NCI-H526 treated with DMSO at 0.1 percent for 48 hours (cell line): ENCODE measurements at regions not wholly inside any gene's neighbourhood (a gene's known extent, or its start where the extent isn't known, plus 50 kb on each side); places are given as distances from the start of the nearest gene placed in this dataset.

ENCODE experiments used
- DNase-seq: peaks from one replicate; lab custom pipeline; 2025; lab: John Stamatoyannopoulos, UW

DNA sequence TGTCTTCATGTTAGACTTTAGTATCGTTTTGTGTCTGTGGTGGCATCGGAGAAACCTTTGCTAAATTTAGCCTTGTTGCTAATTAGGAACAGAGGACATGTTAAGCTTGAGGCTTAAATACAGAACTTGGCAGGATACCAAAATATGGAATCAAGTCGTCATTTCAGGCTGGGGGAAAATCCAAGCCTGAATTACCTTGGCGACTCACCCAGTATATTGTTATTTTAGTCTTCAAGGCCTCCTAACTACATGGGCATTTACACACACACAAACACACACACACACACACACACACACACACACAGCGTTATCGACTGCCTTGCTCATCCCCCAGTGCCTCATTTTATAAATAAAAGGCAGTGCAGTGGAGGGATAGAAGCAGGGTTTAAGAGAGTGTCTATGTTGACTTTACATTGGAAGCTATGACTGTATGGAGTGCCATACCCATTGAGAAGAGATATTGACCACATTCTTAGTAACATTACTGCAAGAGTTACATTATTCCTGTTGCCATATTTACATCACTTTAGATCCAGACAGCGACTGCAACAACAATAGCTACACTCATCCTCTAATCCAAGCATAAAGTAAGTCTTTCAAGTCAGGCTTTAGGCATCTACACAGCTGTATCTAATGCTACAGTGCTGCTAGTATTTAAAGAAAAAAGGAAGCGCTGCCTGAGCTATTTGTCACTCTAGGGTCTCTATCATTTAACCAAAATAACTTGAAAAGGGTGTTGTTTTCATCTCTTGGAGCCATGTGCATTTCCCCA is 210.8 kb upstream of the SEMA6D start:
- no peak for DNase-seq

DNA sequence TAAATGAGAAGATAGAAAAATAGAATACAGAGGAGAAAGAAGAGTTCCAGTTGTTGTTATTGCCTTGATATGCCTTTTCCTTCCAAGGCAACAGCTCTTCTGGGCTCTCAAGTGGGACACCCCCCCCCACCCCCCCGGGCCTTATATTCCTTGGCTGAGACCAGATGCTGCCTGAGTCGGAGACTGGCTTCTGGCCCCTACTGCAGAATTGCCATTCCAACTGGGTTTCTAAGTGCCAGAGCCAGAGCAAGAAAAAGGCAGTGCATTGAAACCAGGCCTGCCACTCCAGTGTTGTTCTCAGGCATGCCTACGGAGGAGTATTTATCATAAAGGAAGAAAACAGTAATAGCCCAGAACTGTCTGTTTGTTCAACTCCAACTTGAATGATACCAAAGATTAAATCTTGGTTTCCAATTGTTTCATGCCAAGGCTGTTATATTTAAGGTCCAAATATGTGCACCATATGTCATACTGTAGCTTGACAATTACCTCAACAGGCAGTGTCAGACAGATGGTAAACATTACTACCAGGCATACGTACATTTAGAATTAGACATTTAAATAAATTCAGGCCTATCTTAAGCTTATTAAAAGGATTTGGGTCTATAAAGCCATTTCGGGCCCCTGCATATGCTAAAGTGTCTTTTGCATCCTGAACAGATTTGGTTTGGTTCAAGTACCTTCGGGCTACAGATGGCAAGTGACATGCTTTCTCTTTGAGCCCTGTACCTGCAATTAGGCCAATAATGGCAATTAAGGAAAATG is 209.9 kb upstream of the SEMA6D start:
- DNase-seq: no peak

DNA sequence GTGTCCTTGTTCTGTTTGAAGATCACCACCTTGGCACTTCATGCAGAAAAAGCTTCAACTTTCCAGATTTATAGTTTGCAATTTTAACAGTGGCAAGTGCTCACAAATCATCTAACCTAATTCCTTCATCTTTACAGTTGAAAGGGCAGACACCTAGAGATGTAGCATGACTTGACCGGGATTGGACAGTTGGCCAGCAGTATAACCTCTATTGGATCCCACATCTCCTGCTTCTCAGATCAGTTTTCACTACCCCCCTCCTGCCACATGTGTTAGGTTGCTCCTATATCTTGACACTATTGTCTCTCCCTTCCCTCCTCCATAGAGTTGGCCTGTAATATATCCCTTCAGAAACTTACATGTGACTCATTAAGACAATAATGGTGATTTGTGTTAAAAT is 206.0 kb upstream of the SEMA6D start:
- DNase-seq: no peak

DNA sequence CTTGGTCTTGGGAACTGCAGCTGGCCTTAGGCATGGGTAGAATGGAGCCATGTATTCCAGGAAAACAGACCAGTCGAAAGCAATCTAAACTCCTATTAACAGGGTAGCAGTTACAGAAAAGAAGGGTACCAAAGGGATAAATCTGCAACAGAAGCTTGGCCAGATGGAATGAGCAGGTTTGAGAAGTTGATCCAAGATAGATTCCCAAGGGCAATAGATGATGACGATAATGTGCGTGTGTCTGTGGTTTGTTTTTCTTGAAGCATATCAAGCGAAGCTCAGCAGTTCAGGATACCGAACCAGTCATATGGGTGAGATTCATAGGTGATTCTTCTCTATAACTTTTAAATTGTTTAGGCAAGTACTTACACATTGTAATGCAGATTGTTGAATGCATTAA is 203.8 kb upstream of the SEMA6D start:
- no peak for DNase-seq

DNA sequence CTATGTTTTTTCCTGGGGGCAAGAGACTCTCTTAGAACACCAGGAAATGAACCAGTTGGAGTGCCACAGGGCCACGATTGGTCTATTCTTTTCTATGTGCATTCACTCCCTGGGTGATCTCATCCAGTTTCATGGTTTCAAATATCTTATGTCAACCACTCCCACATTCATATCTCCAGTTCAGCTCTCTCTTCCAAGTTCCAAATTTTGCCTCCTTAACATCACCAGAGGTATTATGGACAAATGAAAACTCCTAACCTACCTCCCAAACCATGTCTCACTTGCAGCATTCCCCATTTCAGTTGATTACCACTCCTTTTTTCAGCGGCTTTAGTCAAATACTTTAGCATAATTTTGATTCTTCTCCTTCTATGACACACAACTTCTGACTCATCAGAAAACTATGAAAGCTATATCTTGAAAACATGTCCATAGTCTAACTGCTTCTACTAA is 203.1 kb upstream of the SEMA6D start:
- DNase-seq: no peak

DNA sequence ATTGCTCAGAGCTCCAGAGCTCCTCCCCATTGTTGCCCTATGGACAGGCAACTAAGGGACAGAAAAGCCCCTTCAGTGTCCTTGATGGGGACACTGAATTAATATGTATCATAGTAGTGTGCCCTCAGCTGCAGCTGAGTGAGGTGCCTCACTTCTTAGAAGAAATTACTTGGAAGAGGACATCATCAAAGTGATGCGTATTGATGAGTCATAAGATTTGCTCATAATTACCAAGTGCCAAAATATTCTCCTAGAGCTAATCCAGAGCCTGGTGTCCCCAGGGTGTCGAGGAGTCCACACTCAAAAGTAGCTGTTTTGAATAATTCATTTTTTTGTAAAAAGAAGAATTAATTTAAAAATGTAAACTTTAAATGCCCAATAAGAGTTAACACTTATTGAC is 200.7 kb upstream of the SEMA6D start:
- no peak for DNase-seq

DNA sequence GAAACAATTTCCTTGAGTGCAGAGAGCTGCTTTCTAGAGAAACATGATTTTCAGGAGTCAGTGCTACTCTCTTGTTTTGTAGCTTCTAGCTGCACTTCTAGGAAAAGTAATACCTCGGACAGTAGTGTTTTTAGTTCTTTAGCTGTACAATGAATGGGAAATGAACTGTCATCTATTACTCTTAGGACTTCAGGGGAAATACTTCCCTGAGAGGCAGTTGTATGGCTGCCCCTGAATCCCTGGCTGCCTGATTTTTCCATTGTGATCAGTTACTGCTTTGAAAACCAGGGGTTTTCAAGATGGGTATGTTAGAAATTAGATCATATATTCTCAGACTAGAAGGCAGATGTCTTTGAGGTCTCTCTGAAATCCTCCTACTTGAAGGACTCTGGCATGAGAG is 200.3 kb upstream of the SEMA6D start:
- no peak for DNase-seq

DNA sequence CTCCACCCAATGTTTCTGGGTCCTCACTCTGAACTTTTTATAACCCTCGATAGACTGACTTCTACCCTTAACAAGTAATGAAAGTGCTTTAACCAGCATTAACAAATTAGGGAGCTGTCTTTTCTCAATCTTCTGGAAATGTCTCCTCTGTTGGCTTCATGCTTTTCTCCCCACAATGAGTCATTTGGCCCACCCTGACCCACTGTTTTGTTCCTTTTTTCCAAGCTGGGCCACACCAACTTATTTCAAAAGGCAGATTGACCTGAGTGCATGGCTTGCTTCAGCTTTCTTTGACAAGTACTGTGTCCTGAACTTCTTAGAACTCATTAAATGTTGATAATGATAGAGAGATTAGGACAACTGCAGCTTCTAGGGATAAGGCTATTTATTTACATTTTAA is 199.6 kb upstream of the SEMA6D start:
- no peak for DNase-seq

DNA sequence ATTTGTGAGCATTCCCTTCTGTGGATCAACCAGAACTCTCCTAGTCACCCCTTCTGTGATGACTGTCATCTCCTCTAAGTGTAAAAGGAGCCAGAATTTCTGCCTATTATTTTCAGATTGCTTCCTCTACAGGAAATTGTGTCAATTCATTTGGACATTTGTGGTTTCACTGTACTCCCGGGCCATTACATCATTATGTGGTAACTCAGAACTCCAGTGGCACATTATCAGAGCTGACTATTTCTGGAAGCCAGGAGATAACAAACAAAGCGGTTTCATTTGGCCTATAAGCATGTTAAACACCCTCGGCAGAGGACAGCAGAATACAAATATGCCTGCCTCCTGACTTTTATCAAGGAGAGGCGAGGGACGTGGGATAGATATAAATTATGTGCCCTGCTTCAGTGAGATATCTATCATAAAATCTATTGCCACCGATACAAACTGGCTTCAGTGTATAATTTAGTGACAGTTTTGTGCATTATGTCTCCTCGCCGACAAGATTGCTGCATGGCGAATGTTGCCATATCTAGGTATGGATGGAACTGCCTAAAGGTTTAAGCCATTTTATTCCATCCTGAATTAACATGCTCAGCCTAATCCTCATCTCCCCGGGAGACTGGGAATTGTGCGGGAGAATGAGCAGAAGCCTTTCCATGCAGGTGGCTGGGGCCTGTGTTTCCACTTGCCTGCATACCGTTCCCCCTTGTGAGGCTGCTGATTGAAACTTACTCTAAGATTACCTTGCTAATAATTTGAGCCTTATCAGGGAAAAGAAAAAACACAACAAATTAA is 193.4 kb upstream of the SEMA6D start:
- DNase-seq: no peak

DNA sequence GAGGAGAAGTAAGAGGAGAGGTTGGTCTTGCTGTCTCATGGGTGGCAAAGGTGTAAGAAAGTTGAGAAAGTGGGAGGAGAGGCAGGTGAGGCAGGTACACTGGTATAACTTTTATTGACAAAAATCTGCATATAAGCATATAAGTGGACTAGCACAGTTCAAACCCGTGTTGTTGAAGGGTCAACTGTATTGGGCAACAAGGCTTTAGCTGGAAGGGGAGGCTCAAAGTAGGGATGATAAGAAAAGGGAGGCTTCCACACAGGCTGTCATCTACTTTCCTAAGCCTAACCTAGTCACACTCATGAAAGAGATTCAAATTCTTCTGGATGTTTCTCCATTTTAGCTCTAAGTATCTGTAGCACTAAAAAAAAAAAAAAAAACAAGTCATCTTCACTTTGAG is 188.1 kb upstream of the SEMA6D start:
- no peak for DNase-seq

DNA sequence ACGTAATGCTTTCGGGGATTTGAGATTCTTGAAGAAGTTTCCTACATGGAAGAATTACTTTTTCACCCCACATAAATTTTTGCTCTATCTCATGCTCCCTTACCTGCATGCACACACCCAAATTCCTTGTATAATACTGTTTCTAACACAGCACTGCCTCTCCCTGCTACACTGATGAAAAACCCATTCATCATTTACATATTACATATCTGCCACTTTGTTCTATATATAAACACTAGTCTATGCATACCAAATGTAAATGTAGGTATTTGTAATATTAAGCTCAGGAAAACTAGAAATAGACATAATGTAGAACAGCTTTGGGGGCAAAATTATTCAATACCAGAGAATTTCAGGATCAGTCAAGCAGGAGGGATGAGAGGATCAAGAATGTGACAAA is 182.6 kb upstream of the SEMA6D start:
- no peak for DNase-seq

DNA sequence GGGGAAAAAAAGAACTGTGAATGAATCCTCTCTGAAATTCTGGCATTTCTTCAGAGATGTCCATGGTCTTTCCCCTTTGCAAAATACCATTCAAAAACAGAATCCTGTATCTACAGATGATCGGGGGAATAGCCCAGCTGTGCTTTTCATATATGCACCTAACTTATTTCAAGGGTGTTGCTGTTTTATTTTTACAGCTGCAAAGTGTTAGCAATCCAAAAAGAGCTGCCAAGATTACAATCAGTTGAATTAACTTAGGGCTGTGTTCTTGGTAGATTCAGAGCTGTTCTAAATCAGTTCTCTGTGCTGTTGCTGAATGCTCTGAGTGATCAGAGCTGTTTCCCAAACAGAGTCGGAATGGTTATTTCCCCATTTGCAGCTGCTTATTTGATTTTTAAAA is 175.7 kb upstream of the SEMA6D start:
- no peak for DNase-seq

DNA sequence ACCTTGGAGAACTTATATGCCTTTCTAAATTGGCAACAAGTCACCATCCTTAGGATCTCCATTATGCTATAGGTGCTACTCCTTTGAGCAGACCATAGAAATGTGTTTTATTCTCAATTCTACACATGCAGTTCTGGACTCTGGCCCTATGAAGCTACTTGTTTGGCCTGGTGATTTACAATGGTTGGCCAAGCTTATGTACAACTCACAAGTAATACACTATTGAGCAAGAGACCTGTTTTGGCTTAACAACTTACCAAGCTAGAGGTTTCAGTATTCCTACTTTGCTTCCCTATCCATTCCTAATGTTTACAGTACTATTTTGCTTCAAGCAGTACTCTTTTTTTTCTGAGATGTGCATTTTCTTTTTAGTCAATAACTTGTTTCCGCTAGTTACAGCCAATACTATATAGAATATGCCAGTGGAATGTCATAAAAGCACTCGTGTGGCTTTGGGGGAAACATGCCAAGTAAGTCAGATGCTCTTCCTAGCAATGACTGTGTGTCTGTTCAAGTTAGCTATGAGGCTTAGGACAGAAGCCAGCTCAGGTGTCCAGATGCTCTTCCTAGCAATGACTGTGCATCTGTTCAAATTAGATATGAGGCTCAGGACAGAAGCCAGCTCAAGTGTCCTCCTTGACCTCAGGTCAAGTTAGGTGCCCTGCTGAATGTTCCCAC is 174.9 kb upstream of the SEMA6D start:
- DNase-seq: no peak

DNA sequence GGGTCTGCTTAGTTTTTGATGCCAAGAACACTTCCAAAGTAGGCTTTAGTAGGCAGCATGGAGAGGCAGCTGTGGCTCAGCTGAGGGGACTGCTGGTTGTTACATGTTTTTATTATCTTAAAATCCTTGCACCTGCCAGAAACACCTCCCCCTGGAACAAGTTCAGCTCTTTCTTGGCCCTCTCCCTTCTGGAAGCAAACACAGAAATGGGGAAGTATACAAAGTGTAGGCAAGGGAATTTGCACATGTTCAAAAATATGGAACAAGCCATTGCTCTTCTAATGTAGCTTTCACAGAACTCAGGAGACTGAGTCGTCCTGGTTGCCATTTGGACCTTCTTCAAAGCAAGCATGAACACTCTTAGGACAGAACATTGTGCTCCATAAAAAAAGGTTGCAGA is 169.1 kb upstream of the SEMA6D start:
- no peak for DNase-seq

DNA sequence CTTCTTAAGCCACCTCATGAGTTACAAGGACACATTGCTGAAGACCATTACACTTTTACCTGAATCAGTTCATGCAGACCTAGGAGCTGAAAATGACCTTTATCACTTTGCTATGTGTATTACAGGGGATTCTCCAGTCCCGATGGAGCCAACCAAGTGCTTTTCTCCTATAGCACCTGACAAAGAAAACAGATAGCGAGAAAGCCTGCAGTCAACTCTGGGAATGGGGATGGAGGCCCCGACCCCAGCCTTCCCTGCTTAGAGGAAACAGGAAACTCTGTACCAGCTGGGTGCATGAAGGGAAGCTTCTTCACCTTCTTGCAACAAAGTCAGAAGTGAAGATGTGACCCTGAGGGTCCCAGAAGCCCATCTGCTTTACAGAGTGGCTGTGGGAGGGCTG is 168.3 kb upstream of the SEMA6D start:
- no peak for DNase-seq

DNA sequence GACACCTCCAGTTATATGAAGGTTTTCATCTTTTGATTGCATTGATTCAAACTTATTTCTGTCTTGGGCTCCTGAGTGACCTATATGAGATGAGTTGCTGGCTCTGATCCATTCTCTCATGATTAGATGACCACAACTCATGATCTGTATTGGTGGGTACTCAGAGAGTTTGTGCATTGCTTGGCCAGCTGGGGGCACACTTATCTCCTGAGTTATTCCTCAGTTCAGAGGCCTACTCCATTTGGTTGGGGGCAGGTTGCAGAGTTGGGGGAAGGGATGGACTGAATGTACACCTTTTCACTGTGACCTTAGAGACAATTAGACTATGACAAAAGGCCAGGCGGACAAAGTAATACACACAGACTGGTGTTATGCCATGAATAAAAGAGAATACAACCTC is 166.2 kb upstream of the SEMA6D start:
- no peak for DNase-seq

DNA sequence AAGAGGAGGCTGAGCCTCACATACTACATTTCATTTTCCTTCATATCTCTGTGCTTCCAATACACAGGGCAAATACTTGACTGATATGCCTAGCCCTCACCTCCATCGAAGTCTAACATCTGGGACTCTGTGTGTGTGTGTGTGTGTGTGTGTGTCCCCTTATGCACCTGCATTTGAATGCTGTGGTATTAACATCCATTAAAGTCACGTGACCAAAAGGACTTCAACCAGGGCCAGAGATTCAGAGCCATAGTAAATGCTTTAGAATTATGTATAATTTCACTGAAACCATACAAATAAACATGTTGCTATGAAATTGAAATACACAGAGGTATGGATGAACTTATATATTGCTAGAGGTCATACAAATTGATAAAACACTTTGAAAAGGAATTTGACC is 165.8 kb upstream of the SEMA6D start:
- DNase-seq: no peak

DNA sequence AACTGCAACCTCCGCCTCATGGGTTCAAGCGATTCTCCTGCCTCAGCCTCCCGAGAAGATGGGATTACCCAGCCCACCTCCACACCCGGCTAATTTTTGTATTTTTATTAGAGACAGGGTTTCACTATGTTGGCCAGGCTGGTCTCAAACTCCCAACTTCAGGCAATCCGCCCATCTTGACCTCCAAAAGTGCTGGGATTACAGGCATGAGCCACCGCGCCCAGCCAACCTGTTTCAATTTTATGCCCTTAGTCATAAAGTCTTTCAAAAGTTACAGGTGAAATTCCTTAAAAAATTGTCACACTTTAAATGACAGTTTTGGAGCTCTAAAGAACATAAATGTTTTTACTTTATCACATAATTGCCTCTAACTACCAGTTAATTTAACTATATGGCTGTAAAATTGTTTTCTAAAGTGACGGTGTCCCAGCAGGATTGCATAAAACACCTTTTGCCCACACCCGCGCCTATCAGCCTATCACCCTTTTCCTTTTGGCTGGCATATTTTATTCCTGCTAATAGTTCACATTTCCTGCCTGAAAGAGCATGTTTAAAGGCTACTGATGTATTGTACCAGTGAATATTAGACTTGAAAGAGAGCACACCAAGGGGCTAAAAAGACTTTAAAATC is 164.2 kb upstream of the SEMA6D start:
- no peak for DNase-seq

DNA sequence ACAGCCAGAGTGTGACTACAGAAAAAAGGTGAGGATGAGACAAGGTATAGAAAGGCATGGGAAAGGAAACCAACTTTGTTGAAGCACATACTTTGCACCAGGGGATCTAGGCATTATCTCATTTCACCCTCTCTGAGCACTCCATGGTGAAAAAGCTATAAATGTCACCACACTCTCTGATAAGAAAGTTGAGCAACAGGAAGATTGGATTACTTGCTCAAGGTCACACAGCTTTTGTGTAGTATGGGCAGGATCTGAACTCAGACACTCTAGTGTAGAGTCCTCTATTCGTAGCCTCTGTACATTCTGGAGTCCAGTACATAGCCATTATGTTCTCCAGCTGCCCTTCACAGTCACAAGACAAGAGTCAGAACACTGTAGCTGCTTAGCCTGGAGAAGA is 163.4 kb upstream of the SEMA6D start:
- DNase-seq: no peak

DNA sequence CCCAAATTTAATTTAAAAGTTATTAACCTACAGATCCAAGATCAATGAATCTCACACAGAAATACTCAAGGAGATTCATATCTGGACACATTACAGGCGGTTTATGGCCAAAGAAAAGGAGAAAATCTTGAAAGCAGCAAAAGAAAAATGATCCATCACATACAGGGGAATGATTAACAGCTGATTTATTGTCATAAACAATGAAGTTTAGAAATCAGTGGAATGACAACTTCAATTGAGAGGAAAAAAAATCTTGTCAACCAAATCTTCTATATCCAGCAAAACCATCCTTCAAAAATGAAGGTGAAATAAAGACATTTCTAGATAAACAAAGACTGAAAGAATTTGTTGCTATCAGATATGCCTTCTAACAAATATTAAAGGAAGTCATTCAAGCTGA is 156.2 kb upstream of the SEMA6D start:
- no peak for DNase-seq

DNA sequence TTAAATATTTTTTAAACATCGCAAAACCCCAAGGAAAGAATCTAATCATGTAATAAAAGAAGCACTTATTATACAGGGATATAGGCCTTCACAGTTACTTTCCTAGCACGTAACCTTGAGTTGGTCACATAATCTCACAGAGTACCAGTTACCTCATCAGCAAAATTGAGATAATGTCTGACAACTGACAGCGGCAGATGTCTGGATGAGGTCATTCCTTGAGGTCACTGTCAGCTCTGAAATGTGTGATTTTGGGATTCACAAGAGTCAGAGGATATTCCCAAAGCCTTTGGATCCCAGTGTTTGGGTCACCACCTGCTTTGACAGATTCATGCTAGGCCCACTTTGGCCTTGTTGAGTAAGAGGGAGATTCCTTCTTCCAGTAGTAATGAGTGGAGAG is 151.4 kb upstream of the SEMA6D start:
- DNase-seq: no peak

DNA sequence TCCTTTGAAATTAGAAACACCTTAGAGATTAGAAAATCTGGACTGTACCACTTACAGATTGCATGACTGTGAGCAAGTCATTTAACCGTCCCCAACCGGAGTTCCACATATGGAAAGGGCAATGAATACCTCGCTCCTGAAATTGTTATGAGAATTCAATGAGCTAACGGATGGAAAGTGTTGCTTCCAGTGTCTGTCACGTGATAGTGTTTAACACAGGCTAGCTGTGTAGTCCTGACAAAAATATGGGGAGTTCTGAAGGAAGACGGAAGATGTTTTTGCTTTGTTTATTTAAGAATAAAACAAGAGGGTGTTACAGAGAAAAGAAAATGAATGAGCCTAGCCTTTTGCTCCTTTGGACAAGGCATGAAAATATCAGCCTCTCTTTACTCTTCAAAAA is 150.7 kb upstream of the SEMA6D start:
- DNase-seq: no peak
